DND-41 (cell line): ENCODE measurements at regions not wholly inside any gene's neighbourhood (a gene's known extent, or its start where the extent isn't known, plus 50 kb on each side); places are given as distances from the start of the nearest gene placed in this dataset.

Experiments
- ATAC-seq: fragments of 200-7000 bp; cut with Tn5 transposase; 3 replicates; pipeline ENCODE4 v1.9.1; 2021; ENCODE audit warnings: low read depth; ENCODE audit not compliant: insufficient read depth
- DNase-seq: peaks from one replicate; pipeline ENCODE4 v3.0.0-alpha.2; 2020
- H2AFZ ChIP-seq: 2 replicates; pipeline ENCODE4 v1.6.0; 2012; ENCODE audit warnings: low read depth, low read length
- H3K27ac ChIP-seq: 2 replicates; pipeline ENCODE4 v1.5.1; 2012; ENCODE audit warnings: low read length, inconsistent platforms
- H3K27me3 ChIP-seq: fragments of 200-600 bp; sonication (generic); 2 replicates; pipeline ENCODE4 v1.6.0; 2012; ENCODE audit warnings: low read length, mild to moderate bottlenecking, inconsistent platforms; ENCODE audit not compliant: insufficient read depth, poor library complexity
- H3K36me3 ChIP-seq: 2 replicates; pipeline ENCODE4 v1.5.1; 2012; ENCODE audit warnings: low read length, inconsistent platforms; ENCODE audit not compliant: insufficient read depth
- H3K4me1 ChIP-seq: 2 replicates; pipeline ENCODE4 v1.5.1; 2012; ENCODE audit warnings: mild to moderate bottlenecking, low read length; ENCODE audit not compliant: insufficient read depth
- H3K4me2 ChIP-seq: 2 replicates; pipeline ENCODE4 v1.6.0; 2012; ENCODE audit warnings: mild to moderate bottlenecking, moderate library complexity, low read length, inconsistent platforms; ENCODE audit not compliant: insufficient read depth
- H3K4me3 ChIP-seq, 2 experiments: fragments of 200-600 bp in 1 of 2; shearing (Covaris generic) in 1 of 2; 2 replicates each; pipeline ENCODE4 v1.5.1; 2012 to 2016; ENCODE audit warnings: inconsistent platforms in 2 of 2, low read length in 2 of 2, mild to moderate bottlenecking in 2 of 2, low read depth in 1 of 2, moderate library complexity in 1 of 2
- H3K79me2 ChIP-seq: 2 replicates; pipeline ENCODE4 v1.6.0; 2012; ENCODE audit warnings: low read length, inconsistent platforms; ENCODE audit not compliant: insufficient read depth
- H3K9ac ChIP-seq: 2 replicates; pipeline ENCODE4 v1.6.0; 2012; ENCODE audit warnings: low read depth, mild to moderate bottlenecking, inconsistent platforms, low read length, moderate library complexity
- H3K9me3 ChIP-seq: 2 replicates; pipeline ENCODE4 v1.5.1; 2012; ENCODE audit warnings: low read length, moderate library complexity, mild to moderate bottlenecking, inconsistent platforms; ENCODE audit not compliant: insufficient read depth, severe bottlenecking
- H4K20me1 ChIP-seq: 2 replicates; pipeline ENCODE4 v1.6.0; 2012; ENCODE audit warnings: low read length; ENCODE audit not compliant: insufficient read depth
- EZH2 ChIP-seq: IDR thresholded peaks from 3 replicates; pipeline ENCODE4 v1.6.1; 2012; ENCODE audit warnings: borderline replicate concordance, low read depth, mild to moderate bottlenecking, moderate library complexity, low read length, inconsistent platforms; ENCODE audit not compliant: severe bottlenecking
- TF ChIP-seq, protein P1 (sequence below): IDR thresholded peaks from 2 replicates; pipeline ENCODE4 v1.5.1; 2012; ENCODE audit warnings: borderline replicate concordance, low read length, moderate library complexity, mild to moderate bottlenecking; ENCODE audit not compliant: poor library complexity, severe bottlenecking; ENCODE audit errors: extremely low read depth

DNA sequence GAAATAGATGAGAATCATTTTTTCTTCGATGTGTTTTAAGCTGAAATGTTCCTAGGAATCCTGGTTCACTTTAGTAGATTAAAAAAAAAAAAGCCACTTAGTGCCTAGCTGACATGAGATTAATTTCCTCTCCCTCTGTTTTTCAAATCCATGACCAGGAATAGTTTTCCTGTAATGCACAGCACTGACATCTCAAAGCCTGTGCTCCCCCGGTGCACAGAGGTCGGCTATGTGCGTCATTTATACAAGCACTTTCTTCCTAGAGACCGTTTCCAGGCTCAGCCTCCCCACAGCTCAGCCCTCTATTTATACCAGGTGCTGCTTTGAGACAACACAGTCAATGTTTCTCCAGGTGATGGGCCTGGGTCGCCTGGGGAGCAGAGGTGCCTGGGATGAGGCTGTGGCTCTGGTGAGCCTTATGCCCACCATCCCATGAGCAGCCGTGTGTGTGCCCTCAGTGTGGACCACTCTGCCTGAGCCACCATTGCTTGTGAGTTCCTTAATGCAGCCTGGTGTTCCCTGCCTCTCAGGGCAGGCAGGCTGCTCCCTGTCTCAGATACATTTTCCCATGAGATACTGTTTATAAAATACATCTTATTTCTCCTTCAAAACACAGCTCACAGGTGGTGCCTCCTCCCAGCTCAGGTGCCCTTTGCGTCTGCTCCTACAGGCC, 515.7 kb upstream of the HS6ST1 start:
- TF ChIP-seq, protein P1, sequence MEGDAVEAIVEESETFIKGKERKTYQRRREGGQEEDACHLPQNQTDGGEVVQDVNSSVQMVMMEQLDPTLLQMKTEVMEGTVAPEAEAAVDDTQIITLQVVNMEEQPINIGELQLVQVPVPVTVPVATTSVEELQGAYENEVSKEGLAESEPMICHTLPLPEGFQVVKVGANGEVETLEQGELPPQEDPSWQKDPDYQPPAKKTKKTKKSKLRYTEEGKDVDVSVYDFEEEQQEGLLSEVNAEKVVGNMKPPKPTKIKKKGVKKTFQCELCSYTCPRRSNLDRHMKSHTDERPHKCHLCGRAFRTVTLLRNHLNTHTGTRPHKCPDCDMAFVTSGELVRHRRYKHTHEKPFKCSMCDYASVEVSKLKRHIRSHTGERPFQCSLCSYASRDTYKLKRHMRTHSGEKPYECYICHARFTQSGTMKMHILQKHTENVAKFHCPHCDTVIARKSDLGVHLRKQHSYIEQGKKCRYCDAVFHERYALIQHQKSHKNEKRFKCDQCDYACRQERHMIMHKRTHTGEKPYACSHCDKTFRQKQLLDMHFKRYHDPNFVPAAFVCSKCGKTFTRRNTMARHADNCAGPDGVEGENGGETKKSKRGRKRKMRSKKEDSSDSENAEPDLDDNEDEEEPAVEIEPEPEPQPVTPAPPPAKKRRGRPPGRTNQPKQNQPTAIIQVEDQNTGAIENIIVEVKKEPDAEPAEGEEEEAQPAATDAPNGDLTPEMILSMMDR = no peak
- no peak for TF ChIP-seq EZH2
- H4K20me1 ChIP-seq = no peaks in the 10 kb centered on the region
- H3K4me2 ChIP-seq = no peak overlapping the region
- no peak overlapping the region for H3K9ac ChIP-seq
- no peaks in the 10 kb centered on the region for H3K4me1 ChIP-seq
- H3K9me3 ChIP-seq = no peaks in the 10 kb centered on the region
- H3K27me3 ChIP-seq = peaks cover 15% of the 10 kb centered on the region
- no peak overlapping the region for H2AFZ ChIP-seq
- H3K27ac ChIP-seq = no peak overlapping the region
- no peak for ATAC-seq
- no peak overlapping the region for H3K4me3 ChIP-seq
- H3K36me3 ChIP-seq = no peaks in the 10 kb centered on the region
- no peak for DNase-seq
- no peaks in the 10 kb centered on the region for H3K79me2 ChIP-seq

DNA sequence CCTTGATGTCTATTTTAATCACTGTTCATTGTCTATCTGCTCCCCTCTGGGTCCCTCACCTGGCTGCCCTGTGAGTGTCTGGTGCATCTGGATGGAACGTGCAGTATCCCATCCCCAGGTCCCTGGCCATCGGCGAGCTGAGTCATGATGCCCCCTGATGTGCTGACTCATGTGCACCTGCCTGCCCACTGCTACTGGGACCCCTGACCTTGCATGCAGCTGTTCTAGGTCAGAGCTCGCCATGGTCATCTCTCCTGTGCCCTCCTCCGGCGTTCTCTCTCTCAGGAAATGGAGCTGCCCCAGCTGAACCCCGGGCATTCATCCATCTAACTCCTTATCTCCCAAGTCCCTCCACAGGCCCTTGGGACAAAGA, 516.2 kb upstream of the HS6ST1 start:
- TF ChIP-seq, protein P1 = no peak
- no peak for TF ChIP-seq EZH2
- H3K4me2 ChIP-seq = no peak overlapping the region
- ATAC-seq = no peak
- no peak overlapping the region for H3K9ac ChIP-seq
- peaks cover 20% of the 10 kb centered on the region for H3K27me3 ChIP-seq
- no peak overlapping the region for H2AFZ ChIP-seq
- no peaks in the 10 kb centered on the region for H3K79me2 ChIP-seq
- no peak for DNase-seq
- no peak overlapping the region for H3K4me3 ChIP-seq
- H4K20me1 ChIP-seq = no peaks in the 10 kb centered on the region
- H3K4me1 ChIP-seq = no peaks in the 10 kb centered on the region
- H3K9me3 ChIP-seq = no peaks in the 10 kb centered on the region
- H3K27ac ChIP-seq = no peak overlapping the region
- no peaks in the 10 kb centered on the region for H3K36me3 ChIP-seq

DNA sequence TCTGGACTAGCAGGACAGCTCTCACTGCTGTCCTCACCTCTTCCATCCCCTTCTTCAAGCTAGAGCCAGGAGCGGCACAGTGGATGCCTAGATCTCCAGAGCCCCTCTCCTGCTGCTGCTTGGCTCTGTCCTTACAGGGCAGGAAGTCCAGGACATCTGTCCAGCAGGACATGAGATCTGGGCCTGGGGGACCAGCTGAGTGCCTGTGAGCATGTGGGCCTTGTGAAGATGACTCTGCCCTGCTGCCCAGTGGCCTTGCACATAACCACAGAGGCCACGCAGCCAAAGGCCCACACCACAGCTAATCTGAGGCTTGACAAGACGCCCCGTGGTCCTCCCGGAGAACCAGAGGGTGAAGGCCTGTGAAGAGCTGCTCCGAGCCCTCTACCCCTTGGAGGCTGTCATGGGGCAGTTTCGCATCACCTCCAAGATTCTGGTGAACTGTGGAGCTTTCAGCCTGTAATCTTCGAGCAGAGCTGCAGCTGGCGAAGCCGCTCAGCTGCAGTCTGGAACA, 516.7 kb upstream of the HS6ST1 start:
- H3K4me2 ChIP-seq = no peak overlapping the region
- ATAC-seq (no peak), DNase-seq (no peak)
- TF ChIP-seq, protein P1 = no peak
- no peak for TF ChIP-seq EZH2
- H3K79me2 ChIP-seq = no peaks in the 10 kb centered on the region
- H3K9me3 ChIP-seq = no peaks in the 10 kb centered on the region
- no peak overlapping the region for H3K9ac ChIP-seq
- H3K4me3 ChIP-seq = no peak overlapping the region
- H3K4me1 ChIP-seq = no peaks in the 10 kb centered on the region
- H4K20me1 ChIP-seq = no peaks in the 10 kb centered on the region
- H3K27me3 ChIP-seq = peaks cover 26% of the 10 kb centered on the region
- H2AFZ ChIP-seq = no peak overlapping the region
- H3K36me3 ChIP-seq = no peaks in the 10 kb centered on the region
- no peak overlapping the region for H3K27ac ChIP-seq

DNA sequence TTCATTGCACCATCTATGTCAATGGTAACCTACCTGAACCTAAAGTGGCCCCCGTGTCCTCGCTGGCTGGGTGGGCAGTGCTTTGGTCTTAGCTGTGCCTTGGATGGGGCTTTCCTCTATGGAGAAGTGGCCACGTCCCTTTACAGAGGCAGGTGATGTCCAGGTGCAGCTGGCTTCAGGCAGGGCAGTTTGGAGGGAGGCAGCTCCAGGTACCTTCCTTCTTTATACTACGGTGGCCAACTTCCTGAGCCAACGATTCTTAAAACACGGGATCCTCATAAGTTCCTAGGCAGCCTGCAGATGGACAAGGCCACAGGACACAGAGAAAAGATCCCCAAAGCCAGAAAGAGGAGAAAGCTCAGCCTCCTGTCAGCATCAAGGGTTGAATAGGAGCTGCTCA, 517.3 kb upstream of the HS6ST1 start:
- Histone ChIP-seq H3K27me3 (peaks cover 29% of the 10 kb centered on the region), H3K4me2 (no peak overlapping the region)

More for the DNA sequence above, 517.3 kb upstream of the HS6ST1 start:
- Histone ChIP-seq H2AFZ (no peak overlapping the region), H3K4me1 (no peaks in the 10 kb centered on the region), H3K36me3 (no peaks in the 10 kb centered on the region), H3K9ac (no peak overlapping the region), H3K9me3 (no peaks in the 10 kb centered on the region), H4K20me1 (no peaks in the 10 kb centered on the region), H3K27ac (no peak overlapping the region), H3K4me3 (no peak overlapping the region), H3K79me2 (no peaks in the 10 kb centered on the region)
- DNase-seq (no peak), ATAC-seq (no peak)
- TF ChIP-seq, protein P1 = no peak
- TF ChIP-seq EZH2 = no peak
